GM19372 (cell line): ENCODE measurements at regions not wholly inside any gene's neighbourhood (a gene's known extent, or its start where the extent isn't known, plus 50 kb on each side); places are given as distances from the start of the nearest gene placed in this dataset.

Source experiments
- ATAC-seq: cut with Tn5 transposase; IDR thresholded peaks from one replicate; pipeline ENCODE4 v1.9.1; 2021; ENCODE audit warnings: mild to moderate bottlenecking, low read depth, moderate library complexity; ENCODE audit not compliant: unreplicated experiment

- no peak for ATAC-seq
Measured at GRCh38 chr2:65813631-65814173, 381.3 kb upstream of the SPRED2 start.

- ATAC-seq = no peak
Measured at GRCh38 chr2:65812887-65813286, 380.5 kb upstream of the SPRED2 start.

- no peak for ATAC-seq
Measured at GRCh38 chr2:65807942-65808341, 375.5 kb upstream of the SPRED2 start.

GRCh38 chr2:65804777-65805176, 372.4 kb upstream of the SPRED2 start:
- ATAC-seq = no peak

- no peak for ATAC-seq
Measured at GRCh38 chr2:65802298-65802942, 370.0 kb upstream of the SPRED2 start.

GRCh38 chr2:65800998-65801397, 368.6 kb upstream of the SPRED2 start:
- no peak for ATAC-seq

- ATAC-seq = no peak
Measured at GRCh38 chr2:65799141-65799854, 366.9 kb upstream of the SPRED2 start.

GRCh38 chr2:65798641-65799040, 366.2 kb upstream of the SPRED2 start:
- ATAC-seq = no peak

GRCh38 chr2:65794994-65795393, 362.6 kb upstream of the SPRED2 start:
- ATAC-seq = no peak

GRCh38 chr2:65791404-65791975, 359.1 kb upstream of the SPRED2 start:
- ATAC-seq = no peak

- ATAC-seq = no peak
Measured at GRCh38 chr2:65790676-65790935, 358.2 kb upstream of the SPRED2 start.

- no peak for ATAC-seq
Measured at GRCh38 chr2:65789923-65790675, 357.7 kb upstream of the SPRED2 start.

- no peak for ATAC-seq
Measured at GRCh38 chr2:65788556-65788955, 356.2 kb upstream of the SPRED2 start.

- no peak for ATAC-seq
Measured at GRCh38 chr2:65786765-65787164, 354.4 kb upstream of the SPRED2 start.

GRCh38 chr2:65786007-65786717, 353.8 kb upstream of the SPRED2 start:
- no peak for ATAC-seq

GRCh38 chr2:65782996-65783650, 350.7 kb upstream of the SPRED2 start:
- no peak for ATAC-seq

GRCh38 chr2:65782186-65782585, 349.8 kb upstream of the SPRED2 start:
- no peak for ATAC-seq

- ATAC-seq = no peak
Measured at GRCh38 chr2:65781756-65782155, 349.4 kb upstream of the SPRED2 start.

GRCh38 chr2:65779021-65779420, 346.6 kb upstream of the SPRED2 start:
- ATAC-seq = no peak

GRCh38 chr2:65778137-65778536, 345.7 kb upstream of the SPRED2 start:
- ATAC-seq = no peak
